Neural progenitor cell (in vitro differentiated cells): ENCODE measurements at regions not wholly inside any gene's neighbourhood (a gene's known extent, or its start where the extent isn't known, plus 50 kb on each side); places are given as distances from the start of the nearest gene placed in this dataset.

Source experiments
- CTCF ChIP-seq: fragments of 200-600 bp; sonication (generic); IDR thresholded peaks from 2 replicates; pipeline ENCODE4 v1.5.1; 2017; ENCODE audit warnings: antibody characterized with exemption, mild to moderate bottlenecking
- EZH2phosphoT487 ChIP-seq: fragments of 200-600 bp; sonication (generic); IDR thresholded peaks from 2 replicates; pipeline ENCODE4 v1.6.1; 2017; ENCODE audit warnings: antibody characterized with exemption

- TF ChIP-seq EZH2phosphoT487 (no peak), CTCF (no peak)
These were observed 487.4 kb downstream of the IRX1 start for GRCh38 chr5:4082966-4083564.
